Osteoblast (primary cell): ENCODE measurements at regions not wholly inside any gene's neighbourhood (a gene's known extent, or its start where the extent isn't known, plus 50 kb on each side); places are given as distances from the start of the nearest gene placed in this dataset.

Experiments
- DNase-seq: peaks from one replicate; pipeline ENCODE4 v3.0.0; 2011; ENCODE audit warnings: low spot score, mixed read lengths; ENCODE audit not compliant: insufficient read length; ENCODE audit errors: missing footprints
- H2AFZ ChIP-seq: 2 replicates; pipeline ENCODE4 v1.6.0; 2011; ENCODE audit warnings: mild to moderate bottlenecking, low read length
- H3K27ac ChIP-seq: 2 replicates; pipeline ENCODE4 v1.5.1; 2011; ENCODE audit warnings: mild to moderate bottlenecking, low read depth, low read length, moderate library complexity
- H3K27me3 ChIP-seq: 2 replicates; pipeline ENCODE4 v1.6.0; 2012; ENCODE audit warnings: mild to moderate bottlenecking, control low read depth, inconsistent platforms, low read length, moderate library complexity; ENCODE audit not compliant: insufficient read depth
- H3K36me3 ChIP-seq: 2 replicates; pipeline ENCODE4 v1.5.1; 2011; ENCODE audit warnings: mild to moderate bottlenecking, low read length, control low read depth, moderate library complexity; ENCODE audit not compliant: insufficient read depth
- H3K4me1 ChIP-seq: 2 replicates; pipeline ENCODE4 v1.5.1; 2011; ENCODE audit warnings: mild to moderate bottlenecking, low read length, control low read depth, moderate library complexity; ENCODE audit not compliant: insufficient read depth
- H3K4me2 ChIP-seq: 2 replicates; pipeline ENCODE4 v1.6.0; 2011; ENCODE audit warnings: mild to moderate bottlenecking, low read length; ENCODE audit not compliant: insufficient read depth
- H3K4me3 ChIP-seq: fragments of 200-600 bp; sonication (generic); 3 replicates; pipeline ENCODE4 v1.5.1; 2012; ENCODE audit warnings: mild to moderate bottlenecking, low read length, inconsistent platforms; ENCODE audit not compliant: insufficient read depth
- H3K79me2 ChIP-seq: 2 replicates; pipeline ENCODE4 v1.6.0; 2012; ENCODE audit warnings: mild to moderate bottlenecking, low read length, control low read depth, inconsistent platforms; ENCODE audit not compliant: insufficient read depth
- H3K9me3 ChIP-seq: 2 replicates; pipeline ENCODE4 v1.5.1; 2011; ENCODE audit warnings: low read depth, low read length, control low read depth
- H4K20me1 ChIP-seq: 2 replicates; pipeline ENCODE4 v1.6.0; 2012; ENCODE audit warnings: mild to moderate bottlenecking, low read length, control low read depth; ENCODE audit not compliant: insufficient read depth
- TF ChIP-seq, protein P1 (sequence below): IDR thresholded peaks from 2 replicates; pipeline ENCODE4 v1.5.1; 2011; ENCODE audit warnings: mild to moderate bottlenecking, low read depth, low read length, moderate library complexity; ENCODE audit errors: extremely low read depth

- Histone ChIP-seq H3K36me3 (no peaks in the 10 kb centered on the region), H3K4me3 (no peak overlapping the region), H4K20me1 (no peaks in the 10 kb centered on the region), H3K9me3 (no peaks in the 10 kb centered on the region), H3K79me2 (no peaks in the 10 kb centered on the region), H3K27me3 (peaks cover 9% of the 10 kb centered on the region), H3K4me1 (no peaks in the 10 kb centered on the region), H3K4me2 (no peak overlapping the region), H3K27ac (no peak overlapping the region), H2AFZ (no peak overlapping the region)
- no peak for DNase-seq
- TF ChIP-seq, protein P1, sequence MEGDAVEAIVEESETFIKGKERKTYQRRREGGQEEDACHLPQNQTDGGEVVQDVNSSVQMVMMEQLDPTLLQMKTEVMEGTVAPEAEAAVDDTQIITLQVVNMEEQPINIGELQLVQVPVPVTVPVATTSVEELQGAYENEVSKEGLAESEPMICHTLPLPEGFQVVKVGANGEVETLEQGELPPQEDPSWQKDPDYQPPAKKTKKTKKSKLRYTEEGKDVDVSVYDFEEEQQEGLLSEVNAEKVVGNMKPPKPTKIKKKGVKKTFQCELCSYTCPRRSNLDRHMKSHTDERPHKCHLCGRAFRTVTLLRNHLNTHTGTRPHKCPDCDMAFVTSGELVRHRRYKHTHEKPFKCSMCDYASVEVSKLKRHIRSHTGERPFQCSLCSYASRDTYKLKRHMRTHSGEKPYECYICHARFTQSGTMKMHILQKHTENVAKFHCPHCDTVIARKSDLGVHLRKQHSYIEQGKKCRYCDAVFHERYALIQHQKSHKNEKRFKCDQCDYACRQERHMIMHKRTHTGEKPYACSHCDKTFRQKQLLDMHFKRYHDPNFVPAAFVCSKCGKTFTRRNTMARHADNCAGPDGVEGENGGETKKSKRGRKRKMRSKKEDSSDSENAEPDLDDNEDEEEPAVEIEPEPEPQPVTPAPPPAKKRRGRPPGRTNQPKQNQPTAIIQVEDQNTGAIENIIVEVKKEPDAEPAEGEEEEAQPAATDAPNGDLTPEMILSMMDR: no peak
Measured at GRCh38 chr5:71988808-71989207, 118.5 kb upstream of the MAP1B start.

DNA sequence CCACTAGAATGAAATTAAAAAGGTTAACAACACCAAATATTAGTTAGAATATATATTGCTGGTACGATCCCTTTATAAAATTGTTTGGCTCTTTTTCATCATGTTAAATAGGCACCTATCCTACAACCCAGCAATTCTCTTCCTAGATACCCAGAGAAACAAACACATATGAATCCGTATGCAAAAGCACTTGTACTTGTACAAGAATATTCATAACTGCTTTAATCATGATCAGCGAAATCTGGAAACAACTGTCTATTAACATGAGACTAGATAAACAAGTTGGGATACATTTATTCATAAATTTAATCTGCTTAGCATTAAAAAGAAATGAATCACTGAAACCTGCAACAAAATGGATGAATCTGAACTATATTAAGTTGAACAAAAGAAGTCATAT is 113.7 kb upstream of the MAP1B start:
- no peak overlapping the region for H3K4me3 ChIP-seq
- DNase-seq: no peak
- H2AFZ ChIP-seq: no peak overlapping the region
- no peaks in the 10 kb centered on the region for H3K79me2 ChIP-seq
- H3K36me3 ChIP-seq: no peaks in the 10 kb centered on the region
- no peaks in the 10 kb centered on the region for H3K9me3 ChIP-seq
- peaks cover 20% of the 10 kb centered on the region for H3K27me3 ChIP-seq
- no peak overlapping the region for H3K4me2 ChIP-seq
- H3K27ac ChIP-seq: no peak overlapping the region
- H4K20me1 ChIP-seq: no peaks in the 10 kb centered on the region
- TF ChIP-seq, protein P1: no peak
- no peaks in the 10 kb centered on the region for H3K4me1 ChIP-seq

GRCh38 chr5:71996789-71997188 is 110.5 kb upstream of the MAP1B start:
- Histone ChIP-seq H3K4me2 (no peak overlapping the region), H3K4me1 (no peaks in the 10 kb centered on the region), H3K27ac (no peak overlapping the region), H3K9me3 (no peaks in the 10 kb centered on the region), H3K4me3 (no peak overlapping the region), H4K20me1 (no peaks in the 10 kb centered on the region), H2AFZ (no peak overlapping the region), H3K36me3 (no peaks in the 10 kb centered on the region), H3K27me3 (peaks cover 18% of the 10 kb centered on the region), H3K79me2 (no peaks in the 10 kb centered on the region)
- TF ChIP-seq, protein P1: no peak
- DNase-seq: no peak

DNA sequence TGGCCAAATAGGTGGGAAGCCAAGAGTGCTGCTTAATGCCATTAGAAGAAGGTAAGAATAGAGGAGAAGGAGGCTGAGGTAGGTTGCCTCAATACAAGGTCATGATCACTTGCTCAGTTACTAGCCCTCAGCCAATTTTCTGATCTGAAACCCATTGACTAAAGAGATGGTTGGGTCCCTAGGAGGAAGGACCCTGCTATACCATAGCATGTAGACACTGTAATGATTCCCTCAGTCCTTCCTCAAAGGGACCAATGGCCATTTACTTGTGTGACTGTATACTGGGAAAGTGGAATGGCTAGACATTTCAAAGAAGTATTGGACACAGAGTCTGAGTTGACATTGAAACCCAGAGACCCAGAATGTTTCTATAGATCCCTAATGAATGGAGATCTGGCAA is 108.5 kb upstream of the MAP1B start:
- TF ChIP-seq, protein P1: no peak
- H3K4me2 ChIP-seq: no peak overlapping the region

More for the DNA sequence above, 108.5 kb upstream of the MAP1B start:
- no peaks in the 10 kb centered on the region for H4K20me1 ChIP-seq
- H3K27ac ChIP-seq: no peak overlapping the region
- DNase-seq: peak; percentile 52
- no peaks in the 10 kb centered on the region for H3K4me1 ChIP-seq
- H3K4me3 ChIP-seq: no peak overlapping the region
- peaks cover 17% of the 10 kb centered on the region for H3K27me3 ChIP-seq
- H2AFZ ChIP-seq: no peak overlapping the region
- H3K9me3 ChIP-seq: no peaks in the 10 kb centered on the region
- no peaks in the 10 kb centered on the region for H3K79me2 ChIP-seq
- H3K36me3 ChIP-seq: no peaks in the 10 kb centered on the region
